A549 (cell line): ENCODE measurements at regions not wholly inside any gene's neighbourhood (a gene's known extent, or its start where the extent isn't known, plus 50 kb on each side); places are given as distances from the start of the nearest gene placed in this dataset.

Source experiments
- ATAC-seq, 2 experiments: fragments of 200-7000 bp in 1 of 2; fragments of >200 bp in 1 of 2; cut with Nextera tagmentation in 1 of 2; cut with Tn5 transposase in 1 of 2; 3 replicates each; pipeline versions ENCODE4 v1.8.0 to v1.9.1; 2018 to 2020; ENCODE audit warnings: mild to moderate bottlenecking in 1 of 2, moderate library complexity in 1 of 2
- CTCF ChIA-PET: fragments of 300-600 bp; sonication (Branson Sonifier 250); formaldehyde crosslinking; extraction: SDS; loops from one replicate; lab custom pipeline; 2021; ENCODE audit warnings: antibody characterized with exemption, inconsistent platforms; lab: Yijun Ruan, JAX
- POLR2A ChIA-PET: fragments of 350-600 bp; formaldehyde crosslinking; extraction: SDS; loops from one replicate; lab custom pipeline; 2021; ENCODE audit warnings: antibody characterized with exemption, inconsistent platforms; lab: Yijun Ruan, JAX
- DNase-seq, 2 experiments: peaks; one replicate each; pipeline versions ENCODE4 v3.0.0 to v3.0.0-alpha.2; 2011 to 2016; ENCODE audit warnings: low read depth in 1 of 2, low spot score in 1 of 2
- FAIRE-seq: peaks from 2 replicates; lab custom pipeline; 2011; peaks lifted over from hg19 to GRCh38; lab: Jason Lieb, UNC
- H3K27ac ChIP-seq, 2 experiments: fragments of >200 bp; sonication (Bioruptor Twin); formaldehyde crosslinking; 3 replicates each; pipeline ENCODE4 v1.5.1; 2016 to 2017
- H3K4me1 ChIP-seq: fragments of >200 bp; sonication (Bioruptor Twin); formaldehyde crosslinking; 3 replicates; pipeline ENCODE4 v1.6.1; 2016
- H3K4me2 ChIP-seq: fragments of >200 bp; sonication (Bioruptor Twin); formaldehyde crosslinking; 3 replicates; pipeline ENCODE4 v1.6.1; 2016
- H3K4me3 ChIP-seq: fragments of >200 bp; sonication (Bioruptor Twin); formaldehyde crosslinking; 3 replicates; pipeline ENCODE4 v1.5.1; 2016
- H3K9me3 ChIP-seq: fragments of >200 bp; sonication (Bioruptor Twin); formaldehyde crosslinking; 3 replicates; pipeline ENCODE4 v1.6.1; 2016
- CBX2 ChIP-seq: fragments of 200-600 bp; sonication (generic); IDR thresholded peaks from 2 replicates; pipeline ENCODE4 v1.6.1; 2016; ENCODE audit warnings: low read depth, mild to moderate bottlenecking, borderline replicate concordance
- CBX8 ChIP-seq: fragments of 200-600 bp; sonication (generic); IDR thresholded peaks from 2 replicates; pipeline ENCODE4 v1.6.1; 2016
- CHD2 ChIP-seq: fragments of 150-350 bp; IDR thresholded peaks from 2 replicates; pipeline ENCODE4 v1.6.1; 2014; ENCODE audit warnings: low read length; ENCODE audit not compliant: partially characterized antibody
- EP300 ChIP-seq, 2 experiments: fragments of >200 bp; sonication (Bioruptor Twin); formaldehyde crosslinking; IDR thresholded peaks; 2 replicates in 1 of 2; 3 replicates in 1 of 2; pipeline ENCODE4 v1.6.1; 2016 to 2017
- FOSB ChIP-seq: fragments of 250-450 bp; sonication (Bioruptor Pico); IDR thresholded peaks from 2 replicates; pipeline ENCODE4 v1.5.0; 2020; ENCODE audit warnings: mild to moderate bottlenecking, moderate library complexity
- FOSL2 ChIP-seq, 2 experiments: fragments of 450-650 bp in 1 of 2; fragments of >200 bp in 1 of 2; sonication (Bioruptor Twin) in 1 of 2; formaldehyde crosslinking; IDR thresholded peaks; 2 replicates each; pipeline versions ENCODE4 v1.5.0 to v1.6.1; 2016 to 2020; ENCODE audit warnings: mild to moderate bottlenecking in 1 of 2, moderate library complexity in 1 of 2
- FOXS1 ChIP-seq: fragments of 250-450 bp; sonication (Bioruptor Pico); IDR thresholded peaks from 2 replicates; pipeline ENCODE4 v1.5.0; 2020; ENCODE audit warnings: mild to moderate bottlenecking, moderate library complexity
- HOXA7 ChIP-seq: fragments of 250-450 bp; sonication (Bioruptor Pico); IDR thresholded peaks from 2 replicates; pipeline ENCODE4 v1.5.0; 2020; ENCODE audit warnings: mild to moderate bottlenecking, moderate library complexity
- HOXB13 ChIP-seq: fragments of 250-450 bp; sonication (Bioruptor Pico); IDR thresholded peaks from 2 replicates; pipeline ENCODE4 v1.5.0; 2020; ENCODE audit warnings: low read depth, mild to moderate bottlenecking, moderate library complexity
- HOXB5 ChIP-seq: fragments of 250-450 bp; sonication (Bioruptor Pico); IDR thresholded peaks from 2 replicates; pipeline ENCODE4 v1.5.0; 2020; ENCODE audit warnings: mild to moderate bottlenecking, moderate library complexity
- KDM1A ChIP-seq: fragments of 200-600 bp; sonication (generic); IDR thresholded peaks from 2 replicates; pipeline ENCODE4 v1.6.1; 2016; ENCODE audit warnings: low read depth, mild to moderate bottlenecking
- KDM5A ChIP-seq: fragments of 200-600 bp; sonication (generic); IDR thresholded peaks from 2 replicates; pipeline ENCODE4 v1.6.1; 2016; ENCODE audit warnings: antibody characterized with exemption, mild to moderate bottlenecking
- MAFK ChIP-seq: fragments of 450-650 bp; IDR thresholded peaks from 2 replicates; pipeline ENCODE4 v1.6.1; 2014; ENCODE audit not compliant: partially characterized antibody
- NPAS2 ChIP-seq: fragments of 250-450 bp; sonication (Bioruptor Pico); IDR thresholded peaks from 2 replicates; pipeline ENCODE4 v1.8.0; 2022; ENCODE audit warnings: mild to moderate bottlenecking, moderate library complexity, borderline replicate concordance
- PHF8 ChIP-seq: fragments of 200-600 bp; sonication (generic); IDR thresholded peaks from 2 replicates; pipeline ENCODE4 v1.6.1; 2016; ENCODE audit warnings: low read depth, mild to moderate bottlenecking, antibody characterized with exemption, moderate library complexity, borderline replicate concordance
- POLR2A ChIP-seq: IDR thresholded peaks from 2 replicates; pipeline ENCODE4 v1.6.1; 2012; ENCODE audit warnings: mild to moderate bottlenecking, low read length
- POLR2AphosphoS2 ChIP-seq: conservative IDR thresholded peaks from 2 replicates; pipeline ENCODE4 v1.6.1; 2012; ENCODE audit warnings: low read length, improper control_type of control experiment, inconsistent platforms
- RAD21 ChIP-seq, 2 experiments: fragments of >200 bp in 1 of 2; sonication (Bioruptor Twin) in 1 of 2; formaldehyde crosslinking in 1 of 2; IDR thresholded peaks in 1 of 2; conservative IDR thresholded peaks in 1 of 2; 2 replicates in 1 of 2; 3 replicates in 1 of 2; pipeline ENCODE4 v1.6.1; 2012 to 2018; ENCODE audit warnings: inconsistent platforms in 1 of 2
- RCOR1 ChIP-seq: fragments of 150-350 bp; IDR thresholded peaks from 2 replicates; pipeline ENCODE4 v1.6.1; 2014; ENCODE audit warnings: antibody characterized with exemption, low read length, low read depth
- ZFP36 ChIP-seq: fragments of 450-650 bp; IDR thresholded peaks from 2 replicates; pipeline ENCODE4 v1.6.1; 2014; ENCODE audit warnings: borderline replicate concordance; ENCODE audit not compliant: partially characterized antibody
- WGBS: methylation state at CpG from one replicate; pipeline ENCODE4 v1.1.6; 2017; ENCODE audit errors: missing lambda C conversion rate; 5-methylcytosine and 5-hydroxymethylcytosine counted together
- TF ChIP-seq, protein P1 (sequence below): IDR thresholded peaks from 2 replicates; pipeline ENCODE4 v1.6.1; 2012; ENCODE audit warnings: low read depth, borderline replicate concordance
- TF ChIP-seq, protein P2 (sequence below): fragments of 150-350 bp; IDR thresholded peaks from 2 replicates; pipeline ENCODE4 v1.6.1; 2014; ENCODE audit warnings: low read depth, mild to moderate bottlenecking, low read length

DNA sequence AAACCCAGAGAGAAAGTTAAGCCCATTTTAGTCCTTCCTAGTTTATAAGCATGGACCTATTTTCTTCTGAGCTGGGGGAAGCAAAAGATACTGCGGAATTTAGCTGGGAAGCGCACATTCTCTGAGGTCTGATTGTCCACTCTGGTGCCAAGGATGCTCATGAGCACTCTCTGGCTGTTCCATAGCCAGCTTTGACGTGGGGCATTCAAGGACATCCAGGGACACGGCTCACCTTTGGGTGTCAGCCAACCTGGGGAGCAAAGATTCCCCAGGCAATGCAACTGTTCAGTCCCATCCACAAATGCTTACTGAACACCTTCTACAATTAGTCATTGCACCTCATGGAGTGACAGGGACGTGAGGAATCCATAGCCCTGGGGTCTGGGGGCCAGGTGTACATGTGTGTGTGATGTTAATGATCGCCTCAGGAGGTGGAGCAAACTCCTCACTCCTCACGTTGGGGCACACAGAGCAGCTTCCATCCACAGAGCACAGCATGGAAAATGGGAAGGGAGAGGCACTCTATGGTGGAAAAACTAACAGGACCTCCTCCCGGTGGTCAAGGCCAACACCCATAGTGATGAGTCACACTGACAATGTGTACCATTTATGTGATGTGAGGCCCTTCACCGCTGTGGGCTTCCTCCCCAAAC is 67.5 kb upstream of the IGFBP3 start:
- CTCF ChIA-PET, result interaction anchor here (0.6 to 2.7 kb wide), 3 partner anchors 21 to 237 kb away, joined by 3 to 8 read pairs (median 3); no protein-coding TSS in a partner anchor

DNA sequence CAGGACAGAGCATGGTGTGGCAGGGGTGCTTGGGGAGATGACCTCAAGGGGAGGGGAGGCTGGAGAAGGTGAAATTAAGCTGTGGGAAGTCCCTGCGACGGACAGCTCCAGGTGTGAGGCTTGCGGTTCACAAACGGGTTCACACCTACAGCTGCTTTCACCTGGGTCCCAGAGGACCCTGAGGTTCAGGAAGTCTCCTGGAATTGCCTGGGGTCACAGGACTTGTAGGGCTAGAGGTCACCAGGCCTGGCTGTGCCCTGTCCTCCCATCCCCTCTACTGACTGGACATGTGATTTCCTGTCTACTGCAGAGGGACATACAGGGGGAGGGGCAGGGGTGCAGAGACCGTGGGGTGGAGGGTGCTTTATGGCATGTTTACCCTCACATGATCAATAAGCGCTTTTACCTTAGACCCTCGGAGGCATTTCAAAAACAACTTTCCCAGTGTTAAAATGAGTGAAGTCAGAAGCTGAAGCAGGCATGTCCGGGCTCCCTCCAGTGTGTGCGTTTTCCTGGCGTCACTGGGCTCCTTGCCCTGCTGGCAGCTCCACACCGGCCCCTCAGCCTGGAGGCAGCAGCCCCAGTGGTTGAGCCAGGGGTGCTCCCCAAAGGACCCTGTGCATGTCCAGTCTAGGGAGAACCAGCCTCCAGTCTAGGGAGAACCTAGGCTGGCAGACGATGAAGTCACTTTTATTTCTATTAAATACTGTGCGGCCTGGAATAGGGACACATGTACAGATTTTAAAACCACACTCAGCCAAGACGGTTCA is 66.6 kb upstream of the IGFBP3 start:
- ATAC-seq (no peak), FAIRE-seq (no peak), DNase-seq (no peak)
- Histone ChIP-seq H3K9me3 (peaks cover 4% of the 10 kb centered on the region), H3K4me1 (peaks cover 16% of the 10 kb centered on the region; the same call in 1 of the 3 replicates), H3K4me2 (no peak overlapping the region)
- 90% methylated on average over 14 of the region's 14 CpGs for WGBS
- CTCF ChIA-PET, result interaction anchor here (0.6 to 2.7 kb wide), 4 partner anchors 22 to 84 kb away, joined by 3 to 8 read pairs (median 3); no protein-coding TSS in a partner anchor
- TF ChIP-seq KDM1A, result no peak
- no peak for TF ChIP-seq HOXB5 (CRISPR knock-in tag)
- TF ChIP-seq, protein P1, sequence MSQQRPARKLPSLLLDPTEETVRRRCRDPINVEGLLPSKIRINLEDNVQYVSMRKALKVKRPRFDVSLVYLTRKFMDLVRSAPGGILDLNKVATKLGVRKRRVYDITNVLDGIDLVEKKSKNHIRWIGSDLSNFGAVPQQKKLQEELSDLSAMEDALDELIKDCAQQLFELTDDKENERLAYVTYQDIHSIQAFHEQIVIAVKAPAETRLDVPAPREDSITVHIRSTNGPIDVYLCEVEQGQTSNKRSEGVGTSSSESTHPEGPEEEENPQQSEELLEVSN, result no peak
- TF ChIP-seq, protein P2, sequence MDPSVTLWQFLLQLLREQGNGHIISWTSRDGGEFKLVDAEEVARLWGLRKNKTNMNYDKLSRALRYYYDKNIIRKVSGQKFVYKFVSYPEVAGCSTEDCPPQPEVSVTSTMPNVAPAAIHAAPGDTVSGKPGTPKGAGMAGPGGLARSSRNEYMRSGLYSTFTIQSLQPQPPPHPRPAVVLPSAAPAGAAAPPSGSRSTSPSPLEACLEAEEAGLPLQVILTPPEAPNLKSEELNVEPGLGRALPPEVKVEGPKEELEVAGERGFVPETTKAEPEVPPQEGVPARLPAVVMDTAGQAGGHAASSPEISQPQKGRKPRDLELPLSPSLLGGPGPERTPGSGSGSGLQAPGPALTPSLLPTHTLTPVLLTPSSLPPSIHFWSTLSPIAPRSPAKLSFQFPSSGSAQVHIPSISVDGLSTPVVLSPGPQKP, result no peak
- no peak for TF ChIP-seq RAD21 (conservative IDR thresholded peaks at IDR 0.05 in 1 of 2, IDR thresholded peaks at IDR 0.05 in 1 of 2)
- no peak for TF ChIP-seq CBX2
- no peak for TF ChIP-seq FOXS1 (CRISPR knock-in tag)
- no peak for TF ChIP-seq PHF8
- TF ChIP-seq, all 56 proteins: peak for 0
- POLR2A ChIA-PET, result no interaction called here
- Histone ChIP-seq H3K27ac (peak overlapping the region in 1 of 2 experiments; percentile 48; a peak in 2 of 6 replicates), H3K4me3 (no peak overlapping the region)

More for the DNA sequence above, 67.5 kb upstream of the IGFBP3 start:
- DNase-seq, result no peak
- 54% methylated on average over 9 of the region's 9 CpGs for WGBS
- peaks cover 16% of the 10 kb centered on the region; the same call in 1 of the 3 replicates for H3K4me1 ChIP-seq
- ATAC-seq, result no peak
- TF ChIP-seq KDM5A (no peak), CBX8 (no peak), POLR2A (no peak), HOXB13 (no peak), PHF8 (no peak), FOSB (CRISPR knock-in tag) (no peak), RCOR1 (no peak)
- POLR2A ChIA-PET, result no interaction called here
- no peaks in the 10 kb centered on the region; the same call in 2 of the 3 replicates for H3K9me3 ChIP-seq
- peak overlapping the region in 1 of 2 experiments; percentile 48; a peak in 3 of 6 replicates for H3K27ac ChIP-seq
- no peak for FAIRE-seq
- no peak overlapping the region for H3K4me3 ChIP-seq
- H3K4me2 ChIP-seq, result no peak overlapping the region

DNA sequence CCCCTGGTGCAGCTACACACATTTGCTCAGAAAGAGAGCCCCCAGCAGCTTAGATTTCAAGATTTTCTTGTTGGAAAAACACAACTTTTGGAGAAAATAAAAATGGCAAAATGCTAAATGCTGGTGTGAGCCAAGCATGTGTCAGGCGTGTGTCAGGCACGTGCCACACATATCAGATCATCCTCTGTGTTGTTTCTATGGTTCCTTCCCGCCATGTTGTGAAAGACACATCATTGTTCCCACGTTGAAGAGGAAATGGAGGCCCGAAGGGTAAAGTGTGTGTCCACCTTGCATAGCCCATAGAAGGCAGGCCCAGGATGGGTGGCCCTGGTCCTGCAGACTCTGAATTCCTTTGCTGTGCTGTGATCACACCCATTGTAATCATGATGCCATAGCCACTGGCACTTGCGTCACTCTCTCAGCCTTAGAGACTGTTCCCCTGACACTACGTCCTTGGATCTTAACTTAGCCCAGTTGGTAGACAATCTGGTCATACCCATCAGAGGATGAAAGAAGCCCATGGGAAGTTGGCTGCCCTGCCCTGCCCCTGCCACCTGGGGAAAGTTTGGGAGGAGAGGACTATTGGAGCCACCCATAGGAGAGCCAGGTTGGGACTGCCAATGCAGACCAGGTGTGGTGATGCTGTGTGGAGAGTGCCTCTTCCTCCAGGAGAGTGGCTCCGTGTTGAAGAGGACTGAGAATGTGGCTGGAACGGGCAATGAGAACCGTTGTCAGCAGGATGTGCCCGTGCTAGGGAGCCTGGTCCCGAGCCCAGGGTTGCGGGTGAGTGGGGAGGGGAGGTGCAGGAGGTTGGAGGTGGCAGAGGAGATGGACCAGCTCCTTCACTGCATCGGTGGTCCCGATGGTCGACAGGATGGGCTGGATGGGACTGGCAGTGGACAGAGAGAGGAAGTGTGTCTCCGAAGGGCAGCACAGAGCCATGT is 65.6 kb upstream of the IGFBP3 start:
- ChIA-PET POLR2A (no interaction called here), CTCF (interaction anchor here (0.6 to 2.3 kb wide), 3 partner anchors 64 to 85 kb away, joined by 3 to 9 read pairs (median 3); partner anchors contain the start of gene IGFBP3)
- Histone ChIP-seq H3K4me2 (no peak overlapping the region), H3K4me1 (peaks cover 16% of the 10 kb centered on the region; the same call in 1 of the 3 replicates), H3K9me3 (peaks cover 12% of the 10 kb centered on the region), H3K27ac (peak overlapping the region; percentile 27 to 63; a peak in 5 of 6 replicates), H3K4me3 (no peak overlapping the region)
- ATAC-seq, result no peak
- FAIRE-seq, result no peak
- WGBS, result 94% methylated on average over 17 of the region's 17 CpGs
- no peak for TF ChIP-seq MAFK
- no peak for TF ChIP-seq ZFP36
- no peak for TF ChIP-seq FOSL2 (IDR thresholded peaks at IDR 0.05)
- no peak for TF ChIP-seq FOSL2 (CRISPR knock-in tag; IDR thresholded peaks at IDR 0.05)
- no peak for TF ChIP-seq NPAS2
- no peak for TF ChIP-seq EP300 (IDR thresholded peaks at IDR 0.05)
- TF ChIP-seq POLR2AphosphoS2, result no peak
- TF ChIP-seq CHD2, result no peak
- TF ChIP-seq HOXA7, result no peak
- DNase-seq, result no peak
